Epidermal melanocyte (primary cell): ENCODE measurements at regions not wholly inside any gene's neighbourhood (a gene's known extent, or its start where the extent isn't known, plus 50 kb on each side); places are given as distances from the start of the nearest gene placed in this dataset.

ENCODE experiments used
- DNase-seq: peaks from one replicate; pipeline ENCODE4 v3.0.0; 2011; ENCODE audit warnings: low spot score; ENCODE audit not compliant: insufficient read length

DNA sequence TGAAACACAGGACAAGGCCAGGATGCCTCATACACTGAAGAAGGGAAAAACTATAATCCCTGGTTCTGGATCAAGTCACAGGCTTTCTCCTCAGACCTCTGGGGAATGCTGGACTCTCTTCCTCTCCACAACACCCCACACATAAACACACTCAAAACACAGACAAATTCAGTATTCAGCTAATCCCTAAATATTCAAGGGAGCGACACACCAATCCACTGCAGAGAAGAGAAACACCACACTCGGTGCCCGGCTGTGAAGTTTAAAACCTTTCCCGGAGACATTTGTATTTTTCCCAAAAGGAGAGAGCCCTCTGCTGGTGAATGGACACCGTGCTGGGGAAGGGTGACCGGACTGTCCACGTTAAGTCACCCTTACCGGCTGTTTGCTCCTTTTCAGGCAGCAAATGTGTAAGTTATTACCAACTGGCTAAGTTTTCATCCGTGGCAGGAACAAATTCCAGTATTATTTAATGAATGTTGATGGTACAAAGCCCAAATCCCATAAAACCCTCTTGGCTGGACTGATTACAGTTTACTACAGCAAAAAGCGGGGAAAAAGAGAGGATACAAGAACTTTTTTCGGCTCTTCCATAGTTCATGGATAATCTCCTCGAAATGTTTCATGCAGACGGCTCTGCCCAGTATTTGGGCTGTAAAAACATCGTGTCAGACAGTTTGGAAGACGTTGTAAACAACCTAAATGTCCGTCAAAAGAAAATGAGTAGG lies 130.9 kb upstream of the SLC30A5 start:
- peak; percentile 57 for DNase-seq

GRCh38 chr5:68964679-68965078 lies 129.1 kb upstream of the SLC30A5 start:
- DNase-seq, result no peak

DNA sequence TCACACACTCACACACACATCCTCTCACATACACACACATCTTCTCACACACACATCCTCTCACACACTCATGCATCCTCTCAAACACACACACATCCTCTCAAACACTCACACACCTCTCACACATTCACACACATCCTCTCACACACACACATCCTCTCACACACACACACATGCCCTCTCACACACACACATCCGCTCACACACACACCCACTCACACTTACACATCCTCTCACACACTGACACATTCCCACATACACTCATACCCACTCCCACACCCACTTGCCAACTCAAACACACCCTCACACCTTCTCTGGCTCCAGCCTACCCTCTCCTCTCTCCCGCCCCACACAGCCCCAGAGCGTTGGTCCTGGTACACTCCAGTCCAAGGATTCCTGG lies 127.9 kb upstream of the SLC30A5 start:
- no peak for DNase-seq

GRCh38 chr5:68966596-68966995 lies 127.2 kb upstream of the SLC30A5 start:
- DNase-seq, result no peak

GRCh38 chr5:68968429-68968828 lies 125.4 kb upstream of the SLC30A5 start:
- DNase-seq, result no peak

GRCh38 chr5:68970617-68971016 lies 123.2 kb upstream of the SLC30A5 start:
- DNase-seq, result no peak

DNA sequence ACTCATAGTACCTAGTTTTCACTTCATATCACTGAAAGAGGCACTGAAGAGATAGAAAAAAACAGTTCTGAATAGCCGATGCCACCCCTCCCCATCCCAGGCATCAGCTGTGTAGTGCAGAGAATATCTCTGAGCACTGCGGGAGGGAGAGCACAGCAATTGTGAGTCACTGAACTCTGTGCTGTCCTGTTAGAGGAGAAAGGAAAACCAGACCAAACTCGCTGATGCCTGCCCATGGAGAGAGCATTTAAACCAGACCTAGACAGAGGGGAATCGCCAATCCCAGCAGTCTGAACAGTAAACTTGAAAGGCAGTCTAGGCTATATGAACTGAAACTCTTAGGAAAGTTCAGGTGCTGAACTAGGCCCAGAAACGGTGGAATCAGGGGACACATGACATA lies 120.1 kb upstream of the SLC30A5 start:
- DNase-seq, result no peak

GRCh38 chr5:68983043-68983442 lies 110.8 kb upstream of the SLC30A5 start:
- DNase-seq, result no peak

GRCh38 chr5:68983959-68984358 lies 109.9 kb upstream of the SLC30A5 start:
- no peak for DNase-seq

GRCh38 chr5:68991279-68992084 lies 102.3 kb upstream of the SLC30A5 start:
- DNase-seq, result no peak

GRCh38 chr5:68994645-68995044 lies 99.2 kb upstream of the SLC30A5 start:
- DNase-seq, result no peak

GRCh38 chr5:68995845-68996545 lies 97.8 kb upstream of the SLC30A5 start:
- no peak for DNase-seq

GRCh38 chr5:68999181-68999580 lies 94.6 kb upstream of the SLC30A5 start:
- no peak for DNase-seq

DNA sequence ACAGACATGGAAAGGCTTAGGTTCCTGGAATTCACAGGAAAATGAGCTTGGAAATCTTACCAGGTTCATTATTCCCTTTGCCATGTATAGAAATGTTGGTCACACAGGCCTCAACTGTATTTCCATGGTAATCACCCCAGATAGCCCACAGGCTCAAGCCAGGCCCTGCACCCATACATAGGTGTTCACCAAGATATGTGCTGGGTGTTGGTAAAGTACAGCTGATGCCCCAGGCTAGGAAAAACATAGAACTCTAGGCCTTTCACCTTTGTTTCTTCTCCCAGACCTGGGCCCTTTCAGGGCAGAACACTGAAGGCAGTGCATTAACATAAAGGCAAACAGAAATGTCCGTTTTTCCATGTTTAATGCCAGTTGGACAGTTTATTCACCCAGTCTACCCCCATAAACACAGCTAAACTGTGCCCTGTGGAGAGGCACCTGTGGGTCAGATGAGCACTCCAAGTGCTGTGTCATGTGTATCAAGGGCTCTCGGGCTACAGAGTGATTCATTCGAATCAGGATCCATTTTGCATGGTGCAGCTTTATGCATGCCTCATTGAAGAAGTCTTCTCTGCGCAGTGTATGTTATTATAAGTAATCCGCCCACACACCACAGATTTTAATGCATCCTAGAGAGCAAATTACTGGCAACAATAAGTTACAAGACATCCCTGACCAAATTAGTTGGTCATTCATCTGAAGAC lies 93.4 kb upstream of the SLC30A5 start:
- DNase-seq, result no peak

- no peak for DNase-seq
Observed at GRCh38 chr5:69000949-69001348, 92.9 kb upstream of the SLC30A5 start.

- DNase-seq, result no peak
Observed at GRCh38 chr5:69001627-69002026, 92.2 kb upstream of the SLC30A5 start.

GRCh38 chr5:69004127-69004526 lies 89.7 kb upstream of the SLC30A5 start:
- DNase-seq, result no peak

DNA sequence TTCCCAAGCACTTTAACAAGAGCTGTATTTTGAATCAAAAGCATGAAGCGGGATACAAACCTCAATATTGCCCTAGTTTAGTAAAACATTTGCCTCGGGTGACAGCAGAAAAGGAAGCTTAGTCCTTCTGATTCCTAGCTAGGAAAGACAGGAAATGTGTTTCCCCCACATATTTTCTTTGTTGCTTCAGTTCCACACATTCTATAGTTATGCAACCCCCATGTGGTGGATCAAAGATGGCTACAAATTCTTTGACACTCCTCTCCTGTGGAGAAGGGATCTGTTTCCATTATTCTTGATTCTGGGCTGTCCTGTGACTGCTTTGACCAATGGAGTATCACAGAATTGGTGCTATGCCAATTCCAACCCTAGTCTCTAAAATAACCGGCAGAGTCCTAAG lies 89.1 kb upstream of the SLC30A5 start:
- DNase-seq, result no peak

DNA sequence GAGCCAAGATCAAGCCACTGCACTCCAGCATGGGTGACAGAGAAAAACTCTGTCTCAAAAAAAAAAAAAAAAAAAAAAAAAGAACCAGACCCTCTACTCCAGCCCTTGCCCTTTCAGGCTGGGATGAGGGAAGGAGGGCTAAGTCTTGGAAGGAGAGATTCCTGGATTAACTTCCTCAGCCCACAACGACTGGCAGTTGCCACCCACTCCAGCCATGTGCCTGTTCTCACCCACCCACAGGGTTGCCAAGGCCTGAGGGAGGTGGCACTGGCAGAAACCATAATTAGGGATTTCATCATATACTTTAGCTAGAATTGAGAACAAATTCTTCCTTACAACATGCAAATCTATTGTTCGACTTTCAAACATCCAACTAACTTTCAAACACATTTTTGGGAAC lies 87.8 kb upstream of the SLC30A5 start:
- no peak for DNase-seq

GRCh38 chr5:69007163-69007562 lies 86.7 kb upstream of the SLC30A5 start:
- no peak for DNase-seq

DNA sequence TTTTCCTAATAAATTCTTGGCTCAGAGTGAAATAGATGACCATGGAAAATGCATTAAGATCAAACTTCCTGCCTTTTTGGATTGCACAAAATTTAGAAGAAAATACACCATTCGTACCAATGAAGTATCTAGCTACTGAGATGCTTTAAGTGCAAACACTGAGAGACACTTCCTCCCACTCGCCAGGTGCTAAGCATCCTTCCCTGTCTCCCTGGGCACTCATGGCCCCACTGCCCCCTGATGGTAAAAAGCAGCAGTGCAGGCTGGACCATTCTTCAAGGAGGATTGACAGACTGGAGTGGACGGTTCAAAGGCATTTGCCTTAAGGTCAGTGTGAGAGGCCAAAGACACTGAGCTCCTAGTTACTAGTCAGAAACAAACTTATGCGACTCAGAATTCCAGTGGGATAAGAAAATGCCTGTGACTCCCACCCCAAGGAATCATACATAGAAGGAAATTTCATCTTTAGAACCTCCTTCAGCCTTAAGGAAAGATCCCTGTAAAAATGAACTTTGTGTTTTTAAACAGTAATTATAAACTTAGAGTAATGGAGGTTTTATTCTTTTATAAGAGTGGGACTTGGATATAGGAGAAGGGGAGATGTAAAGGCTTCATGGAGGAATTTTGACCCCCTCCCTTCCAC lies 86.0 kb upstream of the SLC30A5 start:
- DNase-seq, result no peak
